Retinal pigment epithelial cell (primary cell): ENCODE measurements at regions not wholly inside any gene's neighbourhood (a gene's known extent, or its start where the extent isn't known, plus 50 kb on each side); places are given as distances from the start of the nearest gene placed in this dataset.
"Not testable (repeated sequence)": the region's sequence is repeated elsewhere in the genome, so short reads cannot be mapped to it uniquely, and the experiment has no call there.

ENCODE experiments used
- DNase-seq: peaks from one replicate; pipeline ENCODE4 v3.0.0-alpha.2; 2010; ENCODE audit warnings: low read depth
- H3K4me3 ChIP-seq: 2 replicates; pipeline ENCODE4 v1.5.1; 2011; ENCODE audit warnings: mild to moderate bottlenecking, low read length, control low read depth, moderate library complexity
- CTCF ChIP-seq: conservative IDR thresholded peaks from 2 replicates; pipeline ENCODE4 v1.5.1; 2011; ENCODE audit warnings: low read depth, low read length, control low read depth, inconsistent platforms

- no peak for DNase-seq
- H3K4me3 ChIP-seq: no peak overlapping the region
- no peak for TF ChIP-seq CTCF
These were observed 645.7 kb upstream of the DPP6 start for GRCh38 chr7:153406486-153406872.

GRCh38 chr7:153407291-153408046, 644.7 kb upstream of the DPP6 start:
- DNase-seq: no peak
- TF ChIP-seq CTCF: no peak
- no peak overlapping the region for H3K4me3 ChIP-seq

GRCh38 chr7:153408360-153409335, 643.5 kb upstream of the DPP6 start:
- no peak for DNase-seq
- no peak overlapping the region for H3K4me3 ChIP-seq
- no peak for TF ChIP-seq CTCF

- H3K4me3 ChIP-seq, DNase-seq: not testable (repeated sequence)
These were observed 642.4 kb upstream of the DPP6 start for GRCh38 chr7:153409567-153410342.

- H3K4me3 ChIP-seq, DNase-seq: not testable (repeated sequence)
These were observed 641.1 kb upstream of the DPP6 start for GRCh38 chr7:153410997-153411642.

GRCh38 chr7:153412114-153412823, 639.9 kb upstream of the DPP6 start:
- H3K4me3 ChIP-seq, DNase-seq: not testable (repeated sequence)

GRCh38 chr7:153412824-153413198, 639.4 kb upstream of the DPP6 start:
- not testable (repeated sequence) for DNase-seq, H3K4me3 ChIP-seq

GRCh38 chr7:153413199-153413539, 639.0 kb upstream of the DPP6 start:
- DNase-seq: no peak
- H3K4me3 ChIP-seq: no peak overlapping the region
- no peak for TF ChIP-seq CTCF
